ENCODE measurements at regions not wholly inside any gene's neighbourhood (a gene's known extent, or its start where the extent isn't known, plus 50 kb on each side); places are given as distances from the start of the nearest gene placed in this dataset.

DNA sequence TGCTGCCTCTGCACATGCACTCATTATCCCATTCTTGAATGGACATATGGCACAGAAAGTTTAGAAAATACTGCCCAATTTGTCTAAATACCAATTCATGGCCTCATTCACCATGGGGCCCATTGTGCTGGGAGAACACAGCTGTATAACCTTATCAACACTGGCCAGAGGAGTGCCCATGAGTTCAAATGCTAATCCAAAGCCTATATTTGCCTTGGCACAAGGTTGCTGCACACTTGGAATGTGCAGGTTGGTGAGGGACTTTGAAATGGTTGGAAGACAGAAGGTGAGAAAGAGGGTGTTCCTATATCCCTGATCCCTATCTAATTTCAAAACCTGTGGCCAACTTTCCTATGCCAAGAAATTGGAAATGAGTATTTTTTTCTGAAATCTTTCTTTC lies 693.9 kb upstream of the ID2 start:
- in situ Hi-C loops (cut with MboI; ENCODE audit: low sequenced_read_pairs in 4 of 4) (no loop called here), intact Hi-C loops (cut with DNase I; ENCODE audit: low total_unique reads) (no loop called here)
- ATAC-seq: no peak
- H3K36me3 ChIP-seq: no peaks in the 10 kb centered on the region
- H3K4me3 ChIP-seq: no peak overlapping the region
- H3K4me1 ChIP-seq: no peaks in the 10 kb centered on the region
- no peak for TF ChIP-seq POLR2A (IDR thresholded peaks at IDR 0.05)
- TF ChIP-seq, protein P1, sequence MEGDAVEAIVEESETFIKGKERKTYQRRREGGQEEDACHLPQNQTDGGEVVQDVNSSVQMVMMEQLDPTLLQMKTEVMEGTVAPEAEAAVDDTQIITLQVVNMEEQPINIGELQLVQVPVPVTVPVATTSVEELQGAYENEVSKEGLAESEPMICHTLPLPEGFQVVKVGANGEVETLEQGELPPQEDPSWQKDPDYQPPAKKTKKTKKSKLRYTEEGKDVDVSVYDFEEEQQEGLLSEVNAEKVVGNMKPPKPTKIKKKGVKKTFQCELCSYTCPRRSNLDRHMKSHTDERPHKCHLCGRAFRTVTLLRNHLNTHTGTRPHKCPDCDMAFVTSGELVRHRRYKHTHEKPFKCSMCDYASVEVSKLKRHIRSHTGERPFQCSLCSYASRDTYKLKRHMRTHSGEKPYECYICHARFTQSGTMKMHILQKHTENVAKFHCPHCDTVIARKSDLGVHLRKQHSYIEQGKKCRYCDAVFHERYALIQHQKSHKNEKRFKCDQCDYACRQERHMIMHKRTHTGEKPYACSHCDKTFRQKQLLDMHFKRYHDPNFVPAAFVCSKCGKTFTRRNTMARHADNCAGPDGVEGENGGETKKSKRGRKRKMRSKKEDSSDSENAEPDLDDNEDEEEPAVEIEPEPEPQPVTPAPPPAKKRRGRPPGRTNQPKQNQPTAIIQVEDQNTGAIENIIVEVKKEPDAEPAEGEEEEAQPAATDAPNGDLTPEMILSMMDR (IDR thresholded peaks at IDR 0.05 in 4 of 5, conservative IDR thresholded peaks at IDR 0.05 in 1 of 5): no peak
- no peaks in the 10 kb centered on the region for H3K9me3 ChIP-seq
- H3K27me3 ChIP-seq: no peaks in the 10 kb centered on the region
- H3K27ac ChIP-seq: no peak overlapping the region
- no peak for DNase-seq

DNA sequence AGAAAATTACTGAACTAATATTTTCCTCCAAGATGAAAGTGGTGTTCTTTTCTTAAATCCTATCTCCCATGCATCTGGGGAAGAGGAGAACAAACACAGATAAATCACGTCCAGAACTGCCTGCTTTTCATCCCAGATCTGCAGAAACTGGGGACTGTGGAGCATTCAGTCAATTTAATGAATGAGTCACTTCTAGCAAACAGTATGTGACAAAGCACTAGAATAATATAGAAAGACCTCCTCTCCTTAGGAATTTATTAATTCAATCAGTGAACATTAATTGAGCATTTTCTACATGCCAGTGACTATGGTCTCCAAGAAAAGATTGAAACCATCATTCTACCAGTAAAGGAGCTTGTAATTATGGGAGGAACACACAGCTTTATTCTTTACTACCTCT lies 693.4 kb upstream of the ID2 start:
- H3K4me3 ChIP-seq: no peak overlapping the region
- no peaks in the 10 kb centered on the region for H3K36me3 ChIP-seq
- no peak overlapping the region for H3K27ac ChIP-seq
- no peaks in the 10 kb centered on the region for H3K4me1 ChIP-seq
- in situ Hi-C loops (cut with MboI; ENCODE audit: low sequenced_read_pairs in 4 of 4): no loop called here
- no peak for ATAC-seq
- no peaks in the 10 kb centered on the region for H3K27me3 ChIP-seq
- no peak for DNase-seq
- no peaks in the 10 kb centered on the region for H3K9me3 ChIP-seq
- intact Hi-C loops (cut with DNase I; ENCODE audit: low total_unique reads): no loop called here
- TF ChIP-seq, protein P1 (IDR thresholded peaks at IDR 0.05 in 4 of 5, conservative IDR thresholded peaks at IDR 0.05 in 1 of 5): no peak
- TF ChIP-seq POLR2A (IDR thresholded peaks at IDR 0.05): no peak

DNA sequence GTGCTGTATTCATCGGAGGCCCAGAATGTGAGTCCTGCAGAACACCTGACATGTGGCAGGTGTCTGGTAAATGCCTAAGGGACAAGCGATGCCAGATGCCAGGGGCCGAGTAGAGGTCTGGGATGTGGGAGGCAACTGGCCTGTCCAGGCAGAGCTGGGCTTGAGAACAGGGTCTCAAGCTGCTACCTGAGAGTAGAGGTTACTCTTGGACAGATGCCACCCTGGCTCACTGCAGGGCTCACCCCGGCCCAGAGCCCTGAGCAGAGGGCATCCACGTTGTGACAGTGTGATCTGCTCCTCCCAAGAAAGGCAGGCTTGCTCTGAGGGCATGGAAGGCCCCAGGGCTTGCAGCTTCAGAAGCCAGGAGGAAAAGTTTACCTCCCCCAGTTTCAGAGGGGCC lies 692.0 kb upstream of the ID2 start:
- in situ Hi-C loops (cut with MboI; ENCODE audit: low sequenced_read_pairs in 4 of 4): no loop called here
- no peaks in the 10 kb centered on the region for H3K27me3 ChIP-seq
- no peak overlapping the region for H3K27ac ChIP-seq
- no peak for TF ChIP-seq POLR2A (IDR thresholded peaks at IDR 0.05)
- TF ChIP-seq, protein P1 (IDR thresholded peaks at IDR 0.05 in 4 of 5, conservative IDR thresholded peaks at IDR 0.05 in 1 of 5): no peak
- intact Hi-C loops (cut with DNase I; ENCODE audit: low total_unique reads): no loop called here
- DNase-seq (no peak), ATAC-seq (no peak)
- no peak overlapping the region for H3K4me3 ChIP-seq
- no peaks in the 10 kb centered on the region for H3K9me3 ChIP-seq
- H3K36me3 ChIP-seq: no peaks in the 10 kb centered on the region
- H3K4me1 ChIP-seq: no peaks in the 10 kb centered on the region

DNA sequence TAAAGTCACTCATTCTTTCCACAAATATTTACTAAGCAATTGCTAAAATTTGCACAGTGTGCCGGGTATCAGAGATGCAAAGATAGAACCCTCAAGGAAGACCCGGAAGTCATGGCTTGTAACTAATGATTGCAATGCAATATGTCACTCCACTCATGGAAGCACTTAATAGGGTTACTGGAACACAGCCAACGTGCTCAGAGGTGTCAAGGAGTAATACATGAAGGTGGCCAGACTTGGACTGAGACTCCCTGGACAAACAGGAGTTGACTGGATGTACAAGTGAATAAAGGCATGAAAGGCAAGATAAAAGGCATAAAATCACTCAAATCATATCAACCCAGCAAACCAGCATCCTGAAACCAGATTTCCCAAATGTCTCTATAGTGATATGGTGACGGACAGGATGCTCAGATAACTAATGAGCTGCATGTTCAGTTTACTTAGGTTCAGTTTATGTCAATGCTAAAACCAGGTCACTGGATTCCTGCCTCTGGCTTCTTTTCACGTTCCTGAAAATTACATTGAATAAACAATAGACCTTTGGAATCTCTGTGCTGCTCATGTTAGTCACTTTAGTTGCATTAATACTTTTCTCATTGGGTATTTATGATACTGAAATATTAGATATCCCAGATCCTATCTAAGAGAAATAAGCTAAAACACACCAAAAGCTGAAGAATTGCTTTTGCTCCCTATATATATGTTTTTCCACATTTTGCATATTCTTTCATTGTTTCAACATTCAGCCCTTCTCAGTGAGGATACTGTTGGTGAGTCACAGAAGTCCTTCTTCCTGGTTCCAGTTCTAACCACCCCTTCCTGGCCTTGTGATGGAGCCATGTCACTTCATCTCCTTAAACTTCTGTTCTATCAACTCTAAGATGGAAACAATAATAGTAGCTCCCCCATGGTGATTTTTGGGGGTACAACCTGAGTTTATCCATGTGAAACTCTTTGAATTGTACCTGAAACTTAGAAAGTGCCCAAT lies 688.9 kb upstream of the ID2 start:
- H3K27me3 ChIP-seq: no peaks in the 10 kb centered on the region
- TF ChIP-seq, protein P1 (IDR thresholded peaks at IDR 0.05 in 4 of 5, conservative IDR thresholded peaks at IDR 0.05 in 1 of 5): no peak
- no peak for TF ChIP-seq POLR2A (IDR thresholded peaks at IDR 0.05)
- intact Hi-C loops (cut with DNase I; ENCODE audit: low total_unique reads) (no loop called here), in situ Hi-C loops (cut with MboI; ENCODE audit: low sequenced_read_pairs in 4 of 4) (no loop called here)
- H3K4me3 ChIP-seq: no peak overlapping the region
- no peak for ATAC-seq
- no peak for DNase-seq
- H3K27ac ChIP-seq: no peak overlapping the region
- H3K4me1 ChIP-seq: no peaks in the 10 kb centered on the region
- H3K36me3 ChIP-seq: no peaks in the 10 kb centered on the region
- no peaks in the 10 kb centered on the region for H3K9me3 ChIP-seq
